HG03039 (cell line): ENCODE measurements at regions not wholly inside any gene's neighbourhood (a gene's known extent, or its start where the extent isn't known, plus 50 kb on each side); places are given as distances from the start of the nearest gene placed in this dataset.
"Not testable (repeated sequence)": the region's sequence is repeated elsewhere in the genome, so short reads cannot be mapped to it uniquely, and the experiment has no call there.

ENCODE experiments used
- ATAC-seq: cut with Tn5 transposase; IDR thresholded peaks from one replicate; pipeline ENCODE4 v1.9.1; 2021; ENCODE audit warnings: mild to moderate bottlenecking, moderate library complexity; ENCODE audit not compliant: unreplicated experiment

GRCh38 chr17:14581186-14581830 is 280.4 kb downstream of the HS3ST3B1 start:
- ATAC-seq, result no peak

DNA sequence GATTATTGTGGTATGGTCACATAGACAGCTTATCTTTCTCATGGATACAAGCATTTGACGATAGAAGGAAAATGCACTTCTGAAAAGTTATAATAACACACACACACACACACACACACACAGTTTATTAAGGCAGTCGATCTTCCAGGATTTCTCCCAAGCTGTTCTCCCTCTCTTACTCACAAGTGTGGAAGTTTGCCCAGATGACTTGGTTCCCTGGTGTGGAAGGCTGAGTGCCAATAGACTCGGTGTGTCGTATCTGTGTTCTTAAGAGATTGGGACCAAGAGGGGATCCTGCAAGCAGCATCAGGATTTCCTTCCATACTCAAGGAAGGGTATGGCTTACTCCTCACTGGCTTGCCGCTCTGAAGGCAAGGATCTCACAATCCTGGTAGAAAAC is 279.6 kb downstream of the HS3ST3B1 start:
- no peak for ATAC-seq

GRCh38 chr17:14579716-14580115 is 278.8 kb downstream of the HS3ST3B1 start:
- no peak for ATAC-seq

GRCh38 chr17:14575471-14575953 is 274.6 kb downstream of the HS3ST3B1 start:
- ATAC-seq, result no peak

DNA sequence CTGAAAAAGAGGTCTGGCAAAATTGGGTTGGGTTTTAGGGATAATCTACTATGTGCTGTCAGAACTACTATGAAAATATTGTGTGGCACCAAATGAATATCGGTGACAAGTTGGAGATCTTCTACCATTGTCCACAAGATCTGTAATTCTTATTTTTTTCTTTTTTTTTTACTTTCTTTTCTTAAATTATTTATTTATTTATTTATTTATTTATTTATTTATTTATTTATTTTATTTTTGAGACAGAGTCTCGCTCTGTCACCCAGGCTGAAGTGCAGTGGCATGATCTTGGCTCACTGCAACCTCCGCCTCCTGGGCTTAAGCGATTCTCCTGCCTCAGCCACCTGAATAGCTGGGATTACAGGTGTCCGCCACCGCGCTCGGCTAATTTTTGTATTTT is 259.4 kb downstream of the HS3ST3B1 start:
- not testable (repeated sequence) for ATAC-seq

GRCh38 chr17:14559264-14560119 is 258.6 kb downstream of the HS3ST3B1 start:
- ATAC-seq, result no peak

DNA sequence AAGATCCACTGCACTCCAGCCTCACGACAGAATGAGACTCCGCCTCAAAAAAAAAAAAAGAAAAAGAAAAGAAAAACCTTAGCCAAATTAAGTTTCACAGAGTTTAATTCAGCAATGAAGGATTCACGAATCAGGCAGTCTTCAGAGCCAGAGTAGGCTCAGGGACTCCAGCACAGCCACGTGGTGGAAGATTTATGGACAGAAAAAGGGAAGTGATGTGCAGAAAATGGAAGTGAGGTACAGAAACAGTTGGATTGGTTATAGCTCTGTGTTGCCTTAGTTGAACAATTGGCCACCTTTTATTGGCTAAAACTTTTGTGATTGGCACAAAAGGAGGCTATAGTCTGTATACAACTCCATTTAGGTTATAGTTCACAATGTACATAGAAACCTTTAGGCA is 256.6 kb downstream of the HS3ST3B1 start:
- no peak for ATAC-seq

DNA sequence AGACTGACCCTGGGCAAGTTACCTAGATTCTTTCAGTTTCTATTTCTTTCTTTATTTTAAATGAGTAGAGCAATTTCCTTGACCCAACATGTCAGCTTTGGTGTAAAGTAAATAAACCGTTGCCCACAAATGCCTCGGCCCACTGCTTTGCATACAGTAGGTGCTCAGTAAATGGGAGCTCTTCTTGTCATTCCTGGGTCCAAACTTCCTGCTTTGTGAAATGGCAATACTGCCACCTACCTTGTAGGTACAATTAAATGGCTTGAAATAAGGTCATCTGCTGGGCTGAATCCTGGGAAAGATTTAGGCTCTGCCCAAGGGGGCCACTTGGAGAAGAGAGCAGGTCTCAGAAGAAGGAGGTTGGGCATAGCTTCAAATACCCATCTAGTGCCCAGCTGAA is 253.0 kb downstream of the HS3ST3B1 start:
- ATAC-seq, result no peak

GRCh38 chr17:14552306-14552705 is 251.4 kb downstream of the HS3ST3B1 start:
- no peak for ATAC-seq

DNA sequence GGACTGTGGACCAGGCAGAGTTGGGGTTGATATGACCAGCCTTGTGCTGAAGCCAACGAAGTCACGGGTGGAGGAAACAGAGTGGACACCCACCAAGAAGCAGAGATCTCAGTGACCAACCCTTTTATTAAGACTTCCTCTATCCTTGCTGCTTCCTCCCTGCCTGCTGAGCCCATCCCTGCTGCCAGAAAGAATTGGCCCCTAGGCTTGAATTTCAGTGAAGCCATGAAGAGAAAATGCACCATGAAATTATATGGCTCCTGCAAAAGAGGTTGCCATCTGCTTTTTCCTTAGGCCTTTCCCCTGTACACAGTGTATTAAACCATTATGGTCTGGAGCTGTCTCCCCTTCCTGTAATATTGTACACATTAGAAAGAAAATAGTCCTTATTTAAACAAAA is 246.7 kb downstream of the HS3ST3B1 start:
- no peak for ATAC-seq

GRCh38 chr17:14547016-14547415 is 246.1 kb downstream of the HS3ST3B1 start:
- ATAC-seq, result no peak

DNA sequence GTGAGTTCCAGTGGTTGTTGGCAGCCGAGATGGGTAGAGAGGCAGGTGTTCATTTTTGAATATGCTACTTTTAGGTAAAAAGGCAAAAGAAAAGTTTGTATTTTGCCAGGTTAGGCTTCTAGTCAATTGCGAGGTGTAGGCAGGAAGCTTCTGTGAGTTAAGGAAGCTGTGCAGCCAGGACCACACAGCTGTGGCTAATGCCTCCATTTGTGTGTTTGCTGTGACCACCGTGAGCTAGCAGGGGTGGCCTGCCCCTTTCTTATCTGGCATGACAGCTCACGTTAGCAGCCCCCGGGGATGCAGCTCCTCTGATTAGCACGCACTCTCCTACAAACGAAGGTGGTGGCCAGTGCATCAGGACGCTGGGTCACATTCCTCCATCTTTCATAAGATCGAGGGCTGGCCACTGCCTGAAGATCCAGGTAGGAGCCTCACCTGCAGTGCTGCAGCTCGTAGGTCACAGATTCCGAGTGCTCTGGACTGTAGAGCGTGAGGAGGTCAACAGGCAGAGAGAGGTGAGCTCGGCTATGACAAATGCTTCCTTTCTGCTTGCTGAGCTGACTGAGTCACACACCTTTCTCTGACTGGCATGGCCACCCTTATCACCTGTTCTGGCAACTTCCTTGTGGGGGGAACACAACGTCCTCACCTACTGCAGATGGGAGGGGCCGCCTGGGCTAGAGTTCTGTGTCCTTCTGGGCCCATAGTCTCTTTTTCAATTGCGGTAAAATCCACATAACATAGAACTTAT is 244.4 kb downstream of the HS3ST3B1 start:
- no peak for ATAC-seq

DNA sequence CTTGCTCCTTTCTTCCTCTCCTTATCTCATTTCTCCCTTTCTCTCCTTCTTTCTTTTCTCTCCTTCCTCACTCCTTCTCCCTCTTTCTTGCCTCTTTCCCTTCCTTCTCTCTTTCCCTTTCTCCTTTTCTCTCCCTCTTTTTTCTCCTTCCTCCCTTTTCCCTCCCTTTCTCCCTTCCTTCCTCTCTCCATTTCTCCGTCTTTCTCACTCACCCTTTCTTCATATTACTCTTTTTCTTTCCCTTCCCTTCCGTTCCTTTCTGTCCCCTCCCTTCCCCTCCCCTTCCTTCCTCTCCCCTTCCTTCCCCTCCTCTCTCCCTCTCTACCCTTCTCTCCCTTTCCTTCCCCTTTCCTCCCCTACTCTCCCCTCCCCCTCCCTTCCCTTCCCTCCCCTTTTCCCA is 240.8 kb downstream of the HS3ST3B1 start:
- no peak for ATAC-seq

- no peak for ATAC-seq
These were observed 238.9 kb downstream of the HS3ST3B1 start for GRCh38 chr17:14539801-14540200.

DNA sequence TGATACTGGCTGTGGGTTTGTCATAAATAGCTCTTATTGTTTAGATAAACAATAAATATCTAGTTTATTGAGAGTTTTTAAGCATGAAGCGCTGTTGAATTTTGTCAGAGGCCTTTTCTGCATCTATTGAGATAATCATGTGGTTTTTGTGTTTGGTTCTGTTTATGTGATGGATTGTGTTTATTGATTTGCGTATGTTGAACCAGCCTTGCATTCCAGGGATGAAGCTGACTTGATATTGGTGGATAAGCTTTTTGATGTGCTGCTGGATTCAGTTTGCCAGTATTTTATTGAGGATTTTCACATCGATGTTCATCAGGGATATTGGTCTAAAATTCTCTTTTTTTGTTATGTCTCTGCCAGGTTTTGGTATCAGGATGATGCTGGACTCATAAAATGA is 231.4 kb downstream of the HS3ST3B1 start:
- ATAC-seq, result not testable (repeated sequence)

DNA sequence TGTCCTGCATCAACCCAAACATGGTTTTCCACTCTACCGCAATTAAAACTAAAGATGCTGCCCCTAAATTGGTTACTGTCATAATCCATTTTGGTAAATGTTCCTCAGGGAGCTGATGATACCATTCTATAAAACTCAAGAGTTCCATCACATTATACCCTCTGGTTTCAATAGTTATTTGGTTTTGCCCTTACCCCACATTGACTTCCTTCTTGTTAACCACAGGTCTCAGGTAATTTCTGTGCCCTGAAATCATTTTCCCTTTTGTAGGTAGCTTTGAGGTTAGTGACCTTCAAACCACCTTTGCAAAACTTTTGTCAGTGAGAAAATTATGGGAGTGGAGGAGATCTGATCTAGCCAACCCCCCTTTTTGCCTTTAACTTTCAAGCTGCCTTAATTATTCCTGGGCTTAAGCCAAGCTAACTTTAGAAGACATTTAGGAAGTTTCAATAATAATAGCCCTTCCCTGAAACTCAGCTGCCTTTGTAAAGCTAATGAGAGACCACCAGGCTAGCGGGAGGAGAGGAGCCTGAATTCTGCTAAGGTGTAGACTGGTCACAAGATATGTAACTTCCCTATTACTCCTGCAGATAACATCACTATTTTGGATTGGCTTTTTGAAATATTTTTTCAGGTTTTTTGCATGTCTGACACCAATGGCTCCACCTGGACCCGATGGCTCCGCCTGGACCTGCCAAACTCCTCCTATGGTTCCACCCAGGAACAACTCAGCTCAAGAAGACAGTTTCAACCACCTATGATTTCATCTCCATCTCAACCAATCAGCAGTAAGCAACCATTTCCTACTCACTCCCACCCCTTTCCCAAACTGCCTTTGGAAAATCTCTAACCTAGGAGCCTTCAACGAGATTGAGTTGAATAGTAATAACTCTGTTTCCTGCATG is 224.9 kb downstream of the HS3ST3B1 start:
- no peak for ATAC-seq

DNA sequence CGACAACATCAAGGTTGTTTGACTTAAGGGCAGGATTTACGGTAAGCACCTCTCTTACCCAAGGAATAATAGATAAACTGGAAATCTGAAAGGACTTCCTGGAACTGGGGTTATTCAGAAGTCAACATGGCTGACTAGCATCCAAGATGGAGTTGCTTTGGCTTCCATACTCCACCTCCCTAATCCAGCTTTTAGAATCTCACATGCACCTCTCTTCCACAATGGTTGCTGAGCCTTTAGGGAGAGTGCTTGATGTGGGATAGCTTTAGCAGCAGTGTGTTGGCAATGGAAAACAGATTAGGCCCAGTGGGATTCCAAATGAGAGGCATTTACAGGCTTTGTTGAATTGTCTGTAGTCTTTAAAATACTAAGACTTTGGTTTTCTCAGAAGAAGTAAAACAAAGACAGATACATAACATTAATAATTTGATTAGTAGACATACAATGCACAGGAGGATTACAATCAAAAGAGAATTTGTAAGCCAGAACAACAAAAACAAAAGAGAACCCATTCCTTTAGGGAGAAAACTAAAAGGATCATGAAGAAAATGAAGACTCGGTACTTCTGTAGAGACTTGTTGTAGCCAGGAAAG is 222.0 kb downstream of the HS3ST3B1 start:
- ATAC-seq, result no peak

- ATAC-seq, result not testable (repeated sequence)
These were observed 218.0 kb downstream of the HS3ST3B1 start for GRCh38 chr17:14518919-14519318.

DNA sequence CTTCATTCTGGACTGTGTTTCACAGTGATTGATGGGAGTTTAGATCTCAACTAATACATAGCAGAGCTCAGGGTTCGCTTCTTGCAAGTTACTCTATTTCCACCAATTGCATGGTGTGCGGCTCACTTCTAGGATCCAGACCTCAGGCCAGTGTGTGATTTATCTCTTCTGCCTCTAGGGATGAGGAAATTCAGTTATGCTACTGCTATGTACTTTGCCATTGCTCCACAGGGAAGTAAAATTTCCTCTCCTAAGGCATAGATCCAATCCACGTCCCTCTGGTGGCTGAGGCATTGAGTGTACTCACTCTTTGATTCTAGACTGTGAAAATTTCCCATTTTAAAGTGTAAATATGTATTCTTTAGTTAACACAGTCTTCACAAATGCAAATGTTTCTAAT is 214.1 kb downstream of the HS3ST3B1 start:
- ATAC-seq, result no peak

DNA sequence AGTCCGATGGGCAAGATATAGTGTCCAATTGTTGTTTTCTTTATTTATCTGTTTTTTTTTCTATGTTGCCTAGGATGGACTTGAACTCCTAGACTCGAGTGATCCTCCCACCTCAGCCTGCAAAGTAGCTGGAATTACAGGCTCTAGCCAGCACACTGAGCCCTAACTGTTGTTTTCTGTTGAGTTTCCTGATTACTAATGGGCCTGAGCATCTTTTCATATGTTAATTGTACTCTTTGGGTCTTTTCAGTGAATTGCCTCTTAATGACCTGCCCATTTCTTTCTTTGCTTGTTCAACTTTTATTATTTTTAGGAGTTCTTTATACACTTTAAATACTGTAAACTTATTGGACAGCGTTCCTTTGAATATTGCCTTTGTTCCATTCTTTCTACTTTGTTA is 213.0 kb downstream of the HS3ST3B1 start:
- ATAC-seq, result no peak
